ENCODE measurements at regions not wholly inside any gene's neighbourhood (a gene's known extent, or its start where the extent isn't known, plus 50 kb on each side); places are given as distances from the start of the nearest gene placed in this dataset.

- TF ChIP-seq EZH2 (IDR thresholded peaks at IDR 0.05; ENCODE audit: borderline replicate concordance, low read length): no peak
- TF ChIP-seq CTCF (IDR thresholded peaks at IDR 0.05; ENCODE audit: low read length): no peak
These were observed 333.6 kb upstream of the DAB2 start for GRCh38 chr5:39758426-39758825.
